GM19467 (cell line): ENCODE measurements at regions not wholly inside any gene's neighbourhood (a gene's known extent, or its start where the extent isn't known, plus 50 kb on each side); places are given as distances from the start of the nearest gene placed in this dataset.
"Not testable (repeated sequence)": the region's sequence is repeated elsewhere in the genome, so short reads cannot be mapped to it uniquely, and the experiment has no call there.

ENCODE experiments used
- ATAC-seq: cut with Tn5 transposase; IDR thresholded peaks from one replicate; pipeline ENCODE4 v1.9.1; 2021; ENCODE audit warnings: mild to moderate bottlenecking, moderate library complexity; ENCODE audit not compliant: unreplicated experiment

DNA sequence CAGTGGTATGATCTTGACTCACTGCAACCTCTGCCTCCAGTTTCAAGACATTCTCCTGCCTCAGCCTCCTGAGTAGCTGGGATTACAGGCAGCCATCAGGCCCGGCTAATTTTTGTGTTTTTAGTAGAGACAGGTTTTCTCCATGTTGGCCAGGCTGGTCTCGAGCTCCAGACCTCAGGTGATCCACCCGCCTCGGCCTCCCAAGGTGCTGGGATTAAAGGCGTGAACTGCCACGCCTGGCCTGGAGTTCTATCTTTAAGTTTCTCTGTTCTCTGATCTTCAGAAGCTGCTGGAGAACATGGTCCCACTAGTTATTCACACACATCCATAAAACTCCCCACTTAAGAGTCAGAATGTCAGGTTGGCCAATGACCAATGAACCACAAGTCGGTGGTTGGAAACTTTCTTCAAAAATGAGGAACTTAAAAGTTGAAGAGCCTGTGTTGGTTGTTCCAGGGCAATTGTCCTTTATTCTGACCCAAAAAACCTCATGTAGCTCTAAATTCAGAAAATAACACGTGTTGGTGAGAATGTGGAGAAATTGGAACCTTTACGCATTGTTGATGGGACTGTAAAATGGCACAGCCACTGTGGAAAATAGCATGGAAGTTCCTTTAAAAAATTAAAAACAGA lies 55.9 kb upstream of the PIK3CB start:
- peak; percentile 73 for ATAC-seq

DNA sequence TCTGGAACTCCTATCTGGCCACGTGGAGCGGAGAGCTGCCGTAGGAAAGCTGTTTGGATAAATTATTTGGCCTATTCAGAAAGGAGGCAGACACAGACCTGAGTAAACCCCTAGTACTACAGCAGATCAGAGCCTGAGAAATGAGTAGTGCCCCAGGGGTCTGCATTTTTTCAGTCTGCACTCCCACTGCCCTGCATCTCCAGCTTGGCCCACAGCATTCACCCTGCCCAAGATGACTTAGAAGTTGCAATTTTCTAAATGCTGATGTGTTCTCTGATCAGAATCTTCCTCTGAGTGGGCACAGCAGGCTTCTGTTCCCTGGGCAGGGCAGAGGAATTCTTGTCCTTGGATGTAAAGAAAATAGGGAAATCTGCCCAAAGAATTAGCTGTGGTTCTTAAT lies 55.1 kb upstream of the PIK3CB start:
- no peak for ATAC-seq

DNA sequence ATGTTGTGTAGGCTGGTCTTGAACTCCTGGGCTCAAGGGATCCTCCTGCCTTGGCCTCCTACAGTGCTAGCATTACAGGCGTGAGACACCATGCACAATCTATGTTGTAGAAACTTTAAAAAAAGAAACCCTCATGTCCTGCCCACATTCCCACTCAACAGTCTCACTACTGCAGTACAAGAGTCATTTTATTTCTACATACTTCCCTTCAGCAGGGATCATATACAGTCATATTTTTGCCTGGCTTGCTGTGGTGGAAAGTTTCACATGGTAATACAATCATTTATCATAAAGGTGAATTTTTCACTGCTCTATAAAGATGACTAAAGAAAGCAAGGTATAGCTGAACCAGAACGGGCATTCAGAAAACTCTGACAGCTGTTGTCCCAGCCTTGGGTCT lies 53.8 kb upstream of the PIK3CB start:
- ATAC-seq: no peak

DNA sequence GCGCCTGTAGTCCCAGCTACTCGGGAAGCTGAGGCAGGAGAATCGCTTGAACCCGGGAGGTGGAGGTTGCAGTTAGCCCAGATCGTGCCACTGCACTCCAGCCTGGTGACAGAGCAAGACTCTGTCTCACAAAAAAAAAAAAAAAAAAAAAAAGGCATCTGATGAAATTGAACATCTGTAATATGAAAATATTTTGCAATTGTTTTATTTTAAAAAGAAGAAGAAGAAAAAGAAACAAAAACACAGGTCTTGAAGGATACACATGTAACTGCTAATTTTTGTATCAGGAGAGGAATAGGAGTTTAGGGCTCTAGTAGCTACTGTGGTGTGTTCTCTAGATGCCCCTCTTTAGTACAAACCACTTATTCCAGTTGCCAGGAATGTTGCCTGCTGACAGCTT lies 51.4 kb upstream of the PIK3CB start:
- ATAC-seq: not testable (repeated sequence)
